HG02763 (cell line): ENCODE measurements at regions not wholly inside any gene's neighbourhood (a gene's known extent, or its start where the extent isn't known, plus 50 kb on each side); places are given as distances from the start of the nearest gene placed in this dataset.
"Not testable (repeated sequence)": the region's sequence is repeated elsewhere in the genome, so short reads cannot be mapped to it uniquely, and the experiment has no call there.

ENCODE experiments used
- ATAC-seq: cut with Tn5 transposase; IDR thresholded peaks from one replicate; pipeline ENCODE4 v1.9.1; 2021; ENCODE audit warnings: mild to moderate bottlenecking, moderate library complexity; ENCODE audit not compliant: unreplicated experiment

DNA sequence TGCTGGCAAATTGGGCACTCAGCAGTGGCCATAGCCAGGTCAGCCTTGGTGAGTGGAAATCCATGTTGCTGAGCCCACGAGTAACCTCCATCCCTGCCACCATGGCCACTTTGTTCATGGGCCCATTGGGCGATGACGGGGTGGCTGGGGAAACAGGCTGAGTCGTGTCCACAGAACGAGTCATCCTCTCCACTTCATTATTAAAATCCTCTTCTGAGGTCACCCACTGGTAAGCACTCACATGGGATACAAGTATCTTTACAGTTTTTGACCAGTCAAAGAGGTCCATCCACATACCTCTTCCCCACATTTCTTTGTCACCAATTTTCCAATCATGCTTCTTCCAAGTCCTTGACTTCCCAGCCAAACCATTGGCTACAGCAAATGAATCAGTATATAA lies 742.4 kb upstream of the RGMB start:
- ATAC-seq: not testable (repeated sequence)

DNA sequence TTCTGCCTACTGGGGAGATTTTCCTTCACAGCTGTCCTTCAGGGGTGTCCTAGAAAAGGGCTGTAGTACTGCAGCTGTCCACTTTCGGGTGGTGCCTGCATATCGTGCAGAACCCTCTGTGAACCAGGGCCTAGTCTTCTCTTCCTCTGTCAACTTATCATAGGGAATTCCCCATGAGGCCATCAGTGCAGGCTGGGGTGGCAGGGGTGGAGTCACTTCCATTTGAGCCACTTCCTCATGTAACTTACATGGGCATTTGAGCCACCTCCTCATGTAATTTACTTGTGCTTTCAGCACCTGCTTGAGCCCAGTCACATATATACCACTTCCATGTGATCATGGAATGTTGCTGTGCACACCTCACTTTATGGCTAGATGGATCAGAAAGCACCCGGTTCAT lies 742.0 kb upstream of the RGMB start:
- ATAC-seq: no peak

DNA sequence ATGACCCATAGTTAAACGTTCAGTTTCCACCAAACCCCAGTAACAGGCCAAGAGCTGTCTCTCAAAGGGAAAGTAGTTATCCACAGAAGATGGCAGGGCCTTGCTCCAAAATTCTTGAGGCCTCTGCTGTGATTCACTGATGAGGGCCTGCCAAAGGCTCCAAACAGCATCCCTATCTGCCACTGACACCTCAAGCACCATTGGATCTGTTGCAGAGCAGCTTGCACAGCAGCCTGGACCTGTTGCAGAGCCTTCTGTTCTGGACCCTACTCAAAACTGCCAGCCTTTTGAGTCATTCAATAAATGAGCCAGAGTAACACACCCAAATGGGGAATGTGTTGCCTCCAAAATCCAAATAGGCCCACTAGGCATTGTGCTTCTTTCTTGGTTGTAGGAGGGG lies 741.5 kb upstream of the RGMB start:
- no peak for ATAC-seq

DNA sequence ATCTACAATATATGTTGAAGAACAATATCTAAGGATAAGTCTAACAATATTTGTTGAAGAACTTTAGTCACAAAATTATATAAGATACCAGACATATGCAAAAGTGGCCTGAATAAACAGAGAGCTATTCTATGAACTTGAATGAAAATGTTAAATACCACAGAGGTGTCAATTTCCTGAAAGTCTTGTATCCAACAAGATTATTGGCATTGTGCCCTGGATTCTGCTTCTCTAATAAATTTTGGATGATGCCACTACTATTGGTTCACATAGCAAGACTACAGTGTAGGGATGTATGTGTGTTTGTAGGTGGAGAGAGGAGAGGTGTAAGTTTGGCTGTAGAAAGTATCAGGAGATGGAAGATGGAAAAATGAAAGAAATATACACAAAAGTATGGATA lies 731.8 kb upstream of the RGMB start:
- ATAC-seq: no peak

DNA sequence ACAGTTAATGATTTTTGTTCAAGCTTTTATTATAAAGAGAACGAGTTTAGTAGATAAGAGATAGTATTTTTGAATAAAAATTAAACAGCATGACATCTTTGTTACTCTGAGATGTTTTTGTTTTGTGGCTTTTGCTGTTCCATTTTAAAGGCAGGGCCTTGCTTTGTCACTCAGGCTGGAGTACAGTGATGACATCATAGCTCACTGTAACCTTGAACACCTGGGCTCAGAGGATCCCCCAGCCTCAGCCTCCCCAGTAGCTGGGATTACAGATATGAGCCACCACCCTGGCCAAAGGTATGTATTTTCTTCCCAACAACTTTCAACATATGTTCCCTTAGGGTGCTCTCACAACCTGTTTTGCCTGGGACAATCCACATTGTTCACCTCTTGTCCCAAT lies 730.9 kb upstream of the RGMB start:
- no peak for ATAC-seq

DNA sequence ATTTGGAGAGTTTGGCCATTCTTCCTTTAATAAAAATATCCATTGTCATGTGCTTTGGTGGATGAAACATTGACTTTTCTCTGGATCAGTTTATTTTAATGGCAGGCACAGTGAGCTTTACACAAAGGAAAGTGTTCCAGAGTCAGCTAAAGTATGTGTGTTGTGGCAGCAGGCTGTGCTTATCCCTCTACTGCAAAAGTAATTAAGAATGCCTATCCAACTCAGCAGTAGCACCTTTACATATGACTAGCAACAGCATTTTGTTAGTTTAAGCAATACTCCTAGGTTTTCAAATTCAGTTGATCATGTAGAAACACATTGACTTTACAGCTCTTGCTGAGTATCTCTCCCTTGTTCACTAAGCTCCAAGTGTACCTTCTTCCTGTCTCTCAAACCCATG lies 730.5 kb upstream of the RGMB start:
- no peak for ATAC-seq

DNA sequence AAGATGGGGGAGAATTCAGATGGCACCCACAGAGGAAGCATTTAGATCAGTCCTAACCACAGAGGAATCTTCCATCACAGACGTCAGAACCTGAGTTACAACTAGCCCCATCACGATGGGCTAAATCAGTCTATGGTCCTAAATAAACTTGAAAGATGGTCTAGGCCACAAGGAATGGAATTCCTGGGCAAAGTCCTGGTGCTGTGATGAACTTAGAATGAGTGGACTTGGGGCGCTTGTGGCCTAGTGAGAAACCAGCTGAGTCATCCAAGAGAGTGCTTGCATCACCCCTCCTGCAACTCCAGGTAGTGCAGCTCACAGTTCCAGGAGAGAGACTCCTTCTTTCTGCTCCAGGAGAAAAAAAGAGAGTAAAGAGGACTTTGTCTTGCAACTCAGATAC lies 722.9 kb upstream of the RGMB start:
- ATAC-seq: no peak

DNA sequence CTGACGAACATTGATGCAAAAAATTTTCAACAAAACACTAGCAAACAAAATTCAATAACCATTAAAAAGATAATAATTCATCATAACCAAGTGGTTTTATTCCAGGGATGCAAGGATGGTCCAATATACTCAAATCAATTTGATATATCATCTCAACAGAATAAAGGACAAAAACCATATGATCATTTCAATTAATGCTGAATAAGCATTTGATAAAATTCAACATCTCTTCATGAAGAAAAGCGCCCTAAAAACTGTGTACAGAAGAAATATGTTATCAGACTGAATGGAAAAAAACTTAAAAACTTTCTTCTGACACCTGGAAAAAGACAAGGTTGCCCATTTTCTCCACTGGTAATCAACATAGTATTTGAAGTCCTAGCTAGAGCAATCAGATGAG lies 720.3 kb upstream of the RGMB start:
- ATAC-seq: no peak

DNA sequence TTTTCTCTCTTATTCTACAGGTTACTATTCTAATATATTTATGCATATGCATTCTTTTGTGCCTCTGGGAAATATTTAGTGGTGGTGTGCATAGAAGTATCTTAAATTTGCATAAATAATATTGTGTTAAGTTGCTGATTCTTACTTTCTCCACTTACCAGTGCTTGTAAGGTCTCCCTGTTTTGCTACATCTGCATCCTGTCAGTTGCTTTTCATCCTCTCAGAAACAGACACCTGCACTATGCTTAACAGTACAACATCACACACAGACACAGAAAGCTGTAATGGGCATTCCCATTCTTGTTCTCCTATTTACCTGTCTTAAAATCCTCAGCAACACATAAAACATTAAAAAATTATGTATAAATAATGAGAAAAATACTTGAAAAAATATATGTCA lies 713.3 kb upstream of the RGMB start:
- ATAC-seq: no peak

DNA sequence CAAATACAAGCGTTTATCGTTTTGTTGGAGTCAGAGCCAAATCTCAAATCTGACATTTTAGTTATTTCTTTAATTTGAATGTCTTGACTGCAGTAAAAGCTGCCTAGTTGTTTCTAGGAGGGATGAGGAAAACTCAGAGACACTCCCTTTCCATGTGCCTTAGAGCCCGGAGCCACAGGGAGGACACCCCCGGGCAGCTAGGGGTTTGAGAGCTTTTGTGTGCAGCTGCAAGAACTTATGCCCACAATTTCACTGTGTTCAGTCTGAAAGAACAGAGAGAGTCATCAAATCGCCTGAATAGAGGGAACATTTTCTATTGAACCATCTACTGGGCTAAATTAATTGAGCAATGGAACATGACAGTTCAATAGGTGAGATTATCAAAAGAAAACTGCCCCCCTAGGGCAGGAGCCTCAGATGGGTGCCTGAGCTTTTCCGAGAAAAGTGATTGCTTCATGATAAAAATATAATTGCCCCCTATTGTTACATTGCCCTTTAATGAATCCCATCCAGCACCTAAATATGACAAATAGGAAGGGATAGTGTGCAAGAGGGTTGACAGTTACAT lies 709.3 kb upstream of the RGMB start:
- ATAC-seq: no peak

DNA sequence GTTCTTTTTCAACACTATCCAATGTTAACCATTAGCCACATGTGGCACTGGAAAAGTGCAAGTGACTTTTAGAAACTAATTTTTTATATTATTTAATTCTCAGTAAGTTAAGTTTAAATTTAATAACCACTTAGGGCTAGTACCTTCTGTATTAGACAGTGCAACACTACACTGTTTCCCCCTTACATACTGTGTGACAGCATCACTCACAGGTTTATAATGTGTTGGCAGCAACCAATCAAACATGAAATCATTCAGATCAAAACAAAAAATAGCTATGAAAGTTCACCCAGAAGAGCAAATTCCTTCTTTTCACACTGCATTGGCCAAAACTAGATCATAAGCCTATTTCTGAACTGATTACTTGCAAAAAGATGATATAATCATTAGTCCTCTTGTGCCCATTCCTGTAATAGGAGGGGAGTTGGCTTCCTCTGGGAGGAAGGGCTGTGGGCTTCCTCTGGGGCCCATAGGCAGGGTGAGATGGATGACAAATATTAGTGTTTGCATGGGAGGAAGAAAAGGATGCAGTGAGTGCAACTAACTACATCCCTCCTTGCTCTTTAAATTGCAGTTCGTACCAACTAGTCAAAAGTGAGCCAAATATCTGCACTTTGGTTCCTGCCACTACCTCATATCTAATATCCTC lies 708.1 kb upstream of the RGMB start:
- no peak for ATAC-seq

DNA sequence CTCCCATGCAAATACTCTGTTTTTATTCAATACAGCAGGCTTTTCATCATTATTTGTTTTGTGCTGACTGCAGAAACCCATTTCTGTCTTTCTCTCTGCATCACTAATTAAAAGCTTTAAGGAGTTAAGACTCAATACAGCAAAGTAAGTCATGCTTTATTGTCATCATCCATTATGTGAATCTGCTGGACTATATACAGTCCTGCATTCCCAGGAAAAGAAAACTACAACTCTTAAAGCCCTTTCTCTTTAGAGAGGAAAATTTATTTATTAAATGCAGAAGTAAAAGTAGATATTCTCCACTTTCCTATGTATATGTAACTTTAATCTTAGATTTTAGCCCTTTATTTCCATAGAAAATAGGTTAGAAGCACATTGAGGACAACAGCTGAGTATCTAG lies 706.6 kb upstream of the RGMB start:
- ATAC-seq: no peak

DNA sequence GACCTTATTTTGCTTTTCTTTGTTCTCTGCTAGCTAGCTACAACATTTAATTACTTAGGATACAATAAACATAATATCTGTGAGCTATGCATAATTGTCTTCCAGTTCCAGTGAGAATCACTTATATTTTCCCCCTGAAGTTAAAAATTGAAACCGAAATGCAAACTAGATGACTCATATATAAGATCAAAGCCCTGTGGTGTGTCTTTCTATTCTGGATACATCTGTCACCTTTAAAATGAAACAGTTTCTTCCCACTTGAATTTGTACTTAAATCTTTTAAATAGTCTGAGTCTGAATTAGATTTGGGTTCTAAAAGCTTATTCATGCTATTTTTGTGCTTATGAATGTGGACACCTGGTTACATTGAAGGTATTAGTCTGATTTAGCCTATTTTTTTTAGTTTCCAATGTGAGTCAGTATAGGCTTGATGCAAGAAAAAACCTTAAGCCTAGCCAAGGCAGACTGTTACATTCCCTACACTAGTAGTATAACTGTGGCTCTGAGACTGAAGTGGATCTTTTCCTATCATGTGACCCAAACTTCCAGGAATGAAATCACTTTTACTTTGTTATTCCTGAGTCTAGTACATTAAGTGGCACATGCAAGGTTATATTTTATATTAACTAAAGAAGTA lies 703.5 kb upstream of the RGMB start:
- no peak for ATAC-seq

DNA sequence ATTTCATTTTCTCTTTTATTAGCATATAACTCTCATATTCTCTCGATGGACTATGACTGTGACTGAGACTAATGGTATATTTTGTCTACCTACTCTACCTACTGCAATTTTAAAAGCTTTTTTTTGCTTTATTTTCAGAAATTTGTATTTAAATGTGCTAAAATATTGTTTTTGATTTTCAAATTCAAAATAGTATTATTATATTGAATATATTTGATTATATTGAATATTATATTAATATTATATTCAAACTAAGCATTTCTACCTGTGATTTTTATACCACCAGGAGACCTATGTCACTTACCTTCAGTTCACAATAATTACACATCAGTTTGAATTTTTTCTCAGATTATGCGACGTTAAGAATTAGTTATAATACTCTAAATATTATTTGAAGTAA lies 700.5 kb upstream of the RGMB start:
- no peak for ATAC-seq

DNA sequence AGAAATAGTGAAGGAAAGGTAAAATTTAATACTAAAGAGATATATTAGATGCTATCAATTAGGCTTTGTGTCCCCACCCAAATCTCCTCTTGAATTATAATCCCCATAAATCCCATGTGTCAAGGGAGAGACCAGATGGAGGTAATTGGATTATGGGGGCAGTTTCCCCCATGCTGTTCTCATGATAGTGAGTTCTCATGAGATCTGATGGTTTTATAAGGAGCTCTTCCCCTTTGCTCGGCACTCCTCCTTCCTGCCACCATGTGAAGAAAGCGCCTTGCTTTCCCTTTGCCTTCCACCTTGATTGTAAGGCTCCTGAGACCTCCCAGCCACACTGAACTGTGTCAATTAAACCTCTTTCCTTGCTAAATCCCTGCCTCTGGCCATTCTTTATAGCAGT lies 697.0 kb upstream of the RGMB start:
- no peak for ATAC-seq

DNA sequence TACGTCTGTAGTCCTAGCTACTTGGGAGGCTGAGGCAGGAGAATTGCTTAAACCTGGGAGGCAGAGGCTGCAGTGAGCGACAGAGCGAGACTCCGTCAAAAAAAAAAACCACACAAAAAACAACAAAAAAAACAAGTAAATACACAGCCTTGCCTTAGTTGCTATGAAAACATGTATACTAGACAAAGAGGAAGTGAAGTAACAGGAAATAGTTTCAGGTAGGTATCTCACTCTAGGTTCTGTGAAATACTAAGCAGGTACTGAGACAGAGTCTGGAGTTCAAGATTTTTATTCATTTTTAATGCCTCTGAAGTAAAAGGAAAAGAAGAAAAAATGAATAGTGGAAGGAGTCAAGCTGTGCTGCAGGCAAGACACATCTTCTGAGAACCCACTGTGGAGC lies 687.9 kb upstream of the RGMB start:
- no peak for ATAC-seq

DNA sequence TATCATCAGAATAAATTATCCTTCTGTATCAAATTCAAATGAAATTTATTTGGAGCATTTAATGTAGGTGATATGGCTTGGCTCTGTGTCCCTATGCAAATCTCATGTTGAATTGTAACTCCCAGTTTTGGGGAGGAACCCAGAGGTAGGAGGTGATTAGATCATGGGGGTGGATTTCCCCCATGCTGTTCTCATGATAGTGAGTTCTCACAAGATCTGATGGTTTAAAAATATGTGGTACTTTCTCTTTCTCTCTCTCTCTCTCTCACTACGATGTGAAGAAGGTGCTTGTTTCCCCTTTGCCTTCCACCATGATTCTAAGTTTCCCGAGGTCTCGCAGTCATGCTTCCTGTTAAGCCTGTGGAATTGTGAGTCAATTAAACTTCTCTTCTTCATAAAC lies 678.4 kb upstream of the RGMB start:
- ATAC-seq: no peak

DNA sequence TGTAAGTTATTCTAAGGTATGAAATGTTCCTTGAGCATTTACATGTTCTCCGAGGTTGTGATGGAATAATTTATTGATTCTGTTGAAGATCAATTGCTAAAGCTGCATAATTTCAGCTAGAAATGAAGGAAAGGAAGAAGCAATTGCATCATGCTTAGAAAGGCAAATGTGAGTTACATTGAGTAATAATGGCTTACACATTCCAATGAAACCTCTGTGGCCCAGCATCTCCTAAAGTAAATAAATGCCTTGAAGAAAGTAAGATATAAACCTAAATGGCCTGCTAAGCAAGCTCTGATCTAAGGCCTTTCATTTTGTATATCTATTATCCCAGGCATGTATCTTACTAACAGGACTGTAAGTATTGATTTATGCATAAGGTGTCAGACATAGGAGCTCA lies 677.3 kb upstream of the RGMB start:
- no peak for ATAC-seq

DNA sequence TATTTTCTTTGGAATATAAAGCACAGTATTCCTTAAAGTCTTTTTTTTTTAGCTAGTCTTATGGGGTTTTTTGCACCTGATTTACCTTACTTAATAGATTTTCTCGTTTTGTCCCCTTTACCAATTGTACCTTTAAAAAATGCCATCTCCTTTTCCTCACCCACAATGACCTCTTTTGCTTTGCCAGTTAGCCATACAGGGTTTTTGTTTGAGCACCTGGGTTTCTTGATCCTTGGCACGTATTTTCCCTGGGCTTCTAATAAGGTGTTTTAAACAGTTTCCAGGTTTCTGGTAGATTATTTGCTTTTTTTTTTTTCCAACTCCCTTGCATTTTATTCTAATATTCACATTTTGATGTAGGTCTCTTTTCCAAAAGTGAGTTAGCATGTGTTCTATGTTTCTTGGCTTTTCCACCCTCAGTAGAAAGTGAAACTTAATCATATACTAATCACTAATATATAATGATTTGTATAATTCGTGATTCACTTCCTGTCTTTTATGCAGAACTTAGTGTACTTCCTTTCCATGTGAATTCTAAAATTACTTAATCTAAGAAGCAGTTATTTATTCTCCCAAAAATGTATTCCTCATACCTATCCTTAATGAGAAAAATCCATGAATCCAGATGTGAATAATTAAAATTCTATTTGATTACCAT lies 673.9 kb upstream of the RGMB start:
- ATAC-seq: no peak

DNA sequence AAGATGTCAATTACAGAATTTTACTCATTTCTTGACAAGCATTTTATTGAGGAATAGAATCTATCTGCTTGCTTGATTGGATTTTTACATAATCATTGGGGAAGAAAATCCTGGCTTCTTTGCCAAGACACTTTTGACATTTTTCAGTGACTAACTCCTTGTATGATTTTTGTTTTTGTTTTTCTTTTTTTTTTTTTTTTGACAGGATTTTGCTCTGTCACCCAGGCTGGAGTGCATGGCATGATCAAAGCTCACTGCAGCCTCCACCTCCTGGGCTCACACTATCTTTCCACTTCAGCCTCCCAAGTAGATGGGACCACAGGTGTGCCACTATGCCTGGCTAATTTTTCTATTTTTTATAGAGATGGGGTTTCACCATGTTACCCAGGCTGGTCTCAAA lies 672.3 kb upstream of the RGMB start:
- no peak for ATAC-seq

DNA sequence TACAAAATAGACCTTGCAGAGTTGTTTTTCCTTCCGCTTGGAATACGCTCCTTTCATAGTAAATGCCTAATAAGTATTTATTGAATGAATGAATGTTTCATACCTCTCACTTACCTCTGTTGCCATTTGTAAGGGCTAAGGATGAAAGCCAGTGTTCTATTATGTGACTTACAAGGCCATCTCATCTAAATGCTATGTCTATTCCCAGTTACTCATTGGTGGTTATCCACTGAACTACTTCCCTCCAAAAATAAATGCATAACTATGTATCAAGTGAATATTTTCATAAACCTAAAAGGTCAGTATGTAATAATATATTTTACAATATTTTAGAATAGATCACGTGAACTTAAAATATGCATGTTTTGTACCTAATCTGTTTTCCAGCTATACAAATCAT lies 670.5 kb upstream of the RGMB start:
- no peak for ATAC-seq

DNA sequence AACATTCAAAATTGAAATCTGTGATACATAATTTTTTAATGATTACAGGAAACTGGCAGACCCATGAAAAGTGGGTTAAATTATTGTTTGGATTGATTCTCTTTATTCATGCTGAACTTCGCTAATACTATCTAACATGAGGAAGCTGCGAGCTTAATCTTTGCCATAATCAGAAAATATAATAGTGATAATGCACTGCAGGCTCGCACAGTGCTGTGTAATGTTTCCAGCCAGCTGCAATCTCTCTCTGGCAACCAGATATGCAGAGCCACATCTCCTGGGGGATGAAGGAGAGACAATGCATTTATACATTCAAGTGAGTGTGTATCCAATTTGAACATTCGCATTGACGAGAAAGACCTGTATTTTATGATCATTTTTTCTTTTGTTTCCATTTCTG lies 669.7 kb upstream of the RGMB start:
- no peak for ATAC-seq
